PC-9 (cell line): ENCODE measurements at regions not wholly inside any gene's neighbourhood (a gene's known extent, or its start where the extent isn't known, plus 50 kb on each side); places are given as distances from the start of the nearest gene placed in this dataset.

Source experiments
- BruUV-seq: library from RNA; stranded (reverse); fragments of 400-500 nt; replicated peaks from 2 replicates; lab custom pipeline; 2021; lab: Mats Ljungman, UMichigan
- CTCF ChIA-PET: fragments of 300-600 bp; sonication (Branson Sonifier 250); formaldehyde crosslinking; loops from one replicate; lab custom pipeline; 2022; ENCODE audit warnings: antibody characterized with exemption; lab: Charles Lee
- POLR2A ChIA-PET: fragments of 300-600 bp; sonication (Branson Sonifier 250); formaldehyde crosslinking; loops from one replicate; lab custom pipeline; 2022; ENCODE audit warnings: antibody characterized with exemption; ENCODE audit not compliant: unreplicated experiment; lab: Charles Lee
- DNase-seq, 2 experiments: peaks; one replicate each; pipeline versions ENCODE4 v3.0.0 to v3.0.0-alpha.2; 2015 to 2022; ENCODE audit warnings: mixed read lengths in 1 of 2
- H2AFZ ChIP-seq: fragments of 200-600 bp; sonication (generic); 2 replicates; pipeline ENCODE4 v1.8.1; 2017; ENCODE audit warnings: antibody characterized with exemption
- H3F3A ChIP-seq: fragments of 200-600 bp; sonication (generic); 2 replicates; pipeline ENCODE4 v1.8.1; 2017; ENCODE audit warnings: antibody characterized with exemption, mild to moderate bottlenecking, low read depth; ENCODE audit not compliant: insufficient read depth
- H3K27ac ChIP-seq: fragments of 200-600 bp; sonication (generic); 2 replicates; pipeline ENCODE4 v1.6.1; 2016; ENCODE audit warnings: mixed run types
- H3K27me3 ChIP-seq: fragments of 200-600 bp; sonication (generic); 2 replicates; pipeline ENCODE4 v1.6.1; 2016; ENCODE audit warnings: low read depth, mixed run types; ENCODE audit not compliant: insufficient read depth
- H3K36me3 ChIP-seq: fragments of 200-600 bp; sonication (generic); 2 replicates; pipeline ENCODE4 v1.6.1; 2016; ENCODE audit warnings: low read depth, mixed run types
- H3K4me1 ChIP-seq: fragments of 200-600 bp; sonication (generic); replicated peaks from 2 replicates; pipeline ENCODE4 v1.6.1; 2016; ENCODE audit warnings: mixed run types; ENCODE audit not compliant: insufficient read depth
- H3K4me2 ChIP-seq: fragments of 200-600 bp; sonication (generic); 2 replicates; pipeline ENCODE4 v1.6.1; 2017; ENCODE audit warnings: mixed run types
- H3K4me3 ChIP-seq: fragments of 200-600 bp; sonication (generic); 2 replicates; pipeline ENCODE4 v1.6.1; 2016; ENCODE audit warnings: mixed run types
- H3K79me2 ChIP-seq: fragments of 200-600 bp; sonication (generic); 2 replicates; pipeline ENCODE4 v1.6.1; 2017; ENCODE audit warnings: low read depth, mixed run types
- H3K9me2 ChIP-seq: fragments of 200-600 bp; sonication (generic); 2 replicates; pipeline ENCODE4 v1.8.1; 2017; ENCODE audit warnings: mild to moderate bottlenecking; ENCODE audit not compliant: insufficient read depth
- H3K9me3 ChIP-seq: fragments of 200-600 bp; sonication (generic); 2 replicates; pipeline ENCODE4 v1.8.1; 2016; ENCODE audit warnings: low read depth; ENCODE audit not compliant: insufficient read depth
- H4K20me1 ChIP-seq: fragments of 200-600 bp; sonication (generic); 2 replicates; pipeline ENCODE4 v1.8.1; 2017; ENCODE audit not compliant: insufficient read depth
- EZH2 ChIP-seq: fragments of 200-600 bp; sonication (generic); IDR thresholded peaks from 2 replicates; pipeline ENCODE4 v1.8.0; 2017; ENCODE audit warnings: antibody characterized with exemption, low read depth
- intact Hi-C: fragments of 100-400 bp; cut with micrococcal nuclease; formaldehyde crosslinking; loops from one replicate; pipeline ENCODE4 v1.10.0; 2022; ENCODE audit not compliant: unreplicated experiment
- TF ChIP-seq, protein P1 (sequence below): fragments of 200-600 bp; sonication (generic); conservative IDR thresholded peaks from 2 replicates; pipeline ENCODE4 v1.6.1; 2017; ENCODE audit warnings: mixed run types, antibody characterized with exemption, mild to moderate bottlenecking, moderate library complexity

DNA sequence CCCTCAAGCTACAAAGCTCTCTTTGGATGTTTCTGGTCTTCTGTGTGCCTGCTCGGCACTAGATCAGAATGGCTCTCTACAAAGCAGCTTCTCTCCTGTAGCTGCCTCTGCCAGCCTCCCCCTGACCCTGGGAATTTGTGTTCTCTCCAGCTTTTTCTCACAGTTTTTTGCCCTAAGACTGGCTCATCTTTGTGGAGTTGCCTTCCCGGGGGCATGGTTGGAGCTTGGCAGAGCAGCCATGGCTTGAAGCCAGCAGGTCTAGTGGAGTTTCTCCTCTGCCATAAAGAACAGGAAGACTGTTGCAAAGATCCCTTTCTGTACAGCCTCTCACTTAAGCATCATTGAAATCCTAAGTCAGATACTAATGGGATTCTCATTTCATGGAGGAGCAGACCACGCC, 163.3 kb upstream of the MAMLD1 start:
- no peak overlapping the region for H3K4me3 ChIP-seq
- ChIA-PET POLR2A (no interaction called here), CTCF (interaction anchor here (0.8 kb wide), 1 partner anchor 165 kb away, joined by 4 read pairs; no protein-coding TSS in a partner anchor)
- no peak for DNase-seq
- no peaks in the 10 kb centered on the region for H3K79me2 ChIP-seq
- H2AFZ ChIP-seq, result no peak overlapping the region
- H3K9me3 ChIP-seq, result no peaks in the 10 kb centered on the region
- TF ChIP-seq EZH2, result no peak
- TF ChIP-seq, protein P1, sequence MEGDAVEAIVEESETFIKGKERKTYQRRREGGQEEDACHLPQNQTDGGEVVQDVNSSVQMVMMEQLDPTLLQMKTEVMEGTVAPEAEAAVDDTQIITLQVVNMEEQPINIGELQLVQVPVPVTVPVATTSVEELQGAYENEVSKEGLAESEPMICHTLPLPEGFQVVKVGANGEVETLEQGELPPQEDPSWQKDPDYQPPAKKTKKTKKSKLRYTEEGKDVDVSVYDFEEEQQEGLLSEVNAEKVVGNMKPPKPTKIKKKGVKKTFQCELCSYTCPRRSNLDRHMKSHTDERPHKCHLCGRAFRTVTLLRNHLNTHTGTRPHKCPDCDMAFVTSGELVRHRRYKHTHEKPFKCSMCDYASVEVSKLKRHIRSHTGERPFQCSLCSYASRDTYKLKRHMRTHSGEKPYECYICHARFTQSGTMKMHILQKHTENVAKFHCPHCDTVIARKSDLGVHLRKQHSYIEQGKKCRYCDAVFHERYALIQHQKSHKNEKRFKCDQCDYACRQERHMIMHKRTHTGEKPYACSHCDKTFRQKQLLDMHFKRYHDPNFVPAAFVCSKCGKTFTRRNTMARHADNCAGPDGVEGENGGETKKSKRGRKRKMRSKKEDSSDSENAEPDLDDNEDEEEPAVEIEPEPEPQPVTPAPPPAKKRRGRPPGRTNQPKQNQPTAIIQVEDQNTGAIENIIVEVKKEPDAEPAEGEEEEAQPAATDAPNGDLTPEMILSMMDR, result no peak
- no TSS peak for BruUV-seq
- H3K27ac ChIP-seq, result no peak overlapping the region
- no peak overlapping the region for H3K4me2 ChIP-seq
- peaks cover 15% of the 10 kb centered on the region for H3K4me1 ChIP-seq
- no peaks in the 10 kb centered on the region for H4K20me1 ChIP-seq
- no peaks in the 10 kb centered on the region for H3K27me3 ChIP-seq
- intact Hi-C loops, result loop anchor here (5.0 kb wide), 3 partner anchors 148 to 282 kb away; no protein-coding TSS in a partner anchor
- H3K9me2 ChIP-seq, result no peaks in the 10 kb centered on the region
- no peaks in the 10 kb centered on the region for H3K36me3 ChIP-seq
- H3F3A ChIP-seq, result peaks cover 15% of the 10 kb centered on the region; the same call in 1 of the 2 replicates

DNA sequence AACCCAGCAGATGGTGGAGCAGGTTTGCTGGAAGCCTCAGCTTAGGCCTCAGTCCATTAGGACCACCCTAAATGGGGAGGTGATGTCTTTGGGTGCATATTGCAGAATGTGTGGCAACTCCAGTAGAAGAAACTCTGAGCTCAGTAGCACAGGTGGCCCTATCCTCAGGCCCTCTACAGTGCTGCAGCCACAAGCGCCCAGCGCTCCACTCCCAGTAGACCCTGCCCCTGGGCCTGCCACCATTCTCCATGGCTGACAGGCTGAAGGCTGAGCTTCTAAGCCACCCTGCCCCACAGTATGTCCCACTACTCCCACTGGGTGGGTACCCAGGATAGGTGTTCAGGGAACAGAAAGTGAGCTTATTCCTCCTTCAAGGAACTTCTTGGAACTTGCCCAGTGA, 162.8 kb upstream of the MAMLD1 start:
- no peaks in the 10 kb centered on the region for H3K36me3 ChIP-seq
- ChIA-PET POLR2A (interaction anchor here (0.6 kb wide), 1 partner anchor 185 kb away, joined by 5 read pairs; no protein-coding TSS in a partner anchor), CTCF (interaction anchor here (0.8 to 0.9 kb wide), 2 partner anchors 160 to 164 kb away, joined by 3 to 4 read pairs; no protein-coding TSS in a partner anchor)
- no peaks in the 10 kb centered on the region for H3K9me2 ChIP-seq
- H3K4me3 ChIP-seq, result no peak overlapping the region
- H3K27ac ChIP-seq, result no peak overlapping the region
- H3K79me2 ChIP-seq, result no peaks in the 10 kb centered on the region
- no peak for TF ChIP-seq EZH2
- TF ChIP-seq, protein P1, result no peak
- intact Hi-C loops, result loop anchor here (5.0 kb wide), 3 partner anchors 148 to 282 kb away; no protein-coding TSS in a partner anchor
- no peak overlapping the region for H2AFZ ChIP-seq
- DNase-seq, result no peak
- no TSS peak for BruUV-seq
- no peaks in the 10 kb centered on the region for H3K9me3 ChIP-seq
- H3K27me3 ChIP-seq, result no peaks in the 10 kb centered on the region
- peaks cover 15% of the 10 kb centered on the region; the same call in 1 of the 2 replicates for H3F3A ChIP-seq
- peak overlapping the region; percentile 52 for H3K4me2 ChIP-seq
- H4K20me1 ChIP-seq, result no peaks in the 10 kb centered on the region
- H3K4me1 ChIP-seq, result peaks cover 15% of the 10 kb centered on the region

DNA sequence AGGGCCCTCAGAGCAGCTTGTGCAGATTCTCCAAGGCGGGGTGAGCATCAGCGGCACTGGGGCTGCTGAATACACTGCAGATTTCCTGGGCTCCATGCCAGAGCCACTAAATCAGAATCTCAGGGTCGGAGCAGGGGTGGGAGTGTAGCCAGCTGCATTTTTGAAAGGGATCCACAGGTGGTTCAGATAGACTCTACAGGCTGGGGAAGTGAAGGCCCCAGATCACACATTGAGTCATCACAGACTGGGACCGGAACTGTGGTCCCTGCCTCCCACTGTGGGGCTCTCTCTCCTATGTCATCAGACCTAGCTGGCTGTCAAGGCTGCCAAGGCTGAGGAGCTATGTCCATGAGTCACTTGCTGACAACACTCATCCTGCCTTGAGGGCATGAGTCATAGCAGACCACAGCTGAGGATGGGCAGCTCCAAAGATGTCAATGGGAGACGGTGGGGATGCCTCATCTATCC, 162.3 kb upstream of the MAMLD1 start:
- CTCF ChIA-PET, result interaction anchor here (0.7 to 0.9 kb wide), 2 partner anchors 160 to 163 kb away, joined by 3 to 8 read pairs; no protein-coding TSS in a partner anchor
- no peak overlapping the region for H3K27ac ChIP-seq

More for the DNA sequence above, 162.3 kb upstream of the MAMLD1 start:
- Histone ChIP-seq H3F3A (peaks cover 15% of the 10 kb centered on the region; the same call in 1 of the 2 replicates), H4K20me1 (no peaks in the 10 kb centered on the region), H3K4me2 (peak overlapping the region; percentile 52), H3K9me2 (no peaks in the 10 kb centered on the region), H3K9me3 (no peaks in the 10 kb centered on the region), H3K4me3 (no peak overlapping the region), H2AFZ (no peak overlapping the region), H3K79me2 (no peaks in the 10 kb centered on the region), H3K36me3 (no peaks in the 10 kb centered on the region), H3K27me3 (no peaks in the 10 kb centered on the region), H3K4me1 (peaks cover 15% of the 10 kb centered on the region)
- no TSS peak for BruUV-seq
- intact Hi-C loops, result loop anchor here (1.0 to 5.0 kb wide), 4 partner anchors 149 to 281 kb away; no protein-coding TSS in a partner anchor
- no peak for TF ChIP-seq EZH2
- TF ChIP-seq, protein P1, result no peak
- peak; percentile 85 to 98 for DNase-seq
- POLR2A ChIA-PET, result interaction anchor here (0.6 kb wide), 1 partner anchor 185 kb away, joined by 5 read pairs; no protein-coding TSS in a partner anchor
